Fibroblast of skin of right quadriceps (primary cell): ENCODE measurements at regions not wholly inside any gene's neighbourhood (a gene's known extent, or its start where the extent isn't known, plus 50 kb on each side); places are given as distances from the start of the nearest gene placed in this dataset.
A peak's percentile ranks its signal among the peaks of the same experiment; 100 is the strongest.
"Not testable (repeated sequence)": the region's sequence is repeated elsewhere in the genome, so short reads cannot be mapped to it uniquely, and the experiment has no call there.

Experiments used
- DNase-seq: peaks from one replicate; pipeline ENCODE4 v3.0.0-alpha.2; 2013

DNA sequence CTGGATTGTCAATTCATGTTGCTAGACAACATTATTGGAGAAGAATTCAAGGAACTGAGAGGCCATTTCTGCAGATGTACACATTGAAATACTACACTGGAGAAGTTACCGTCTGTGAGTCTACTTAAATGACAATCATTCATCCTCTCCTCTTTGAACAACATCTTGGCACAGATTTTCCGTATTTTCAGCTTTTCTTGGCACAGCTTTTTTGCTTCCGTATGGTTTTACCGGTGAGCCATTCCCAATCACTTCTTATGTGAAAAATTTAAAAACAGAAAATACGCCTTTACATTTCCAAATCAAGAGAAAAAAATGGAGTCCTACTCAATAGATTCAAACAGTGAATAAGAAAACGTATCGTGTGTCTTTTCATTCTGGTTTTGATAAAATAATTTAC is 1493.7 kb downstream of the AMY1C start:
- DNase-seq = no peak

- DNase-seq = no peak
These were observed 1494.3 kb downstream of the AMY1C start for GRCh38 chr1:105243969-105244368.

GRCh38 chr1:105254906-105255305 is 1505.2 kb downstream of the AMY1C start:
- DNase-seq = no peak

GRCh38 chr1:105260001-105260400 is 1510.3 kb downstream of the AMY1C start:
- no peak for DNase-seq

DNA sequence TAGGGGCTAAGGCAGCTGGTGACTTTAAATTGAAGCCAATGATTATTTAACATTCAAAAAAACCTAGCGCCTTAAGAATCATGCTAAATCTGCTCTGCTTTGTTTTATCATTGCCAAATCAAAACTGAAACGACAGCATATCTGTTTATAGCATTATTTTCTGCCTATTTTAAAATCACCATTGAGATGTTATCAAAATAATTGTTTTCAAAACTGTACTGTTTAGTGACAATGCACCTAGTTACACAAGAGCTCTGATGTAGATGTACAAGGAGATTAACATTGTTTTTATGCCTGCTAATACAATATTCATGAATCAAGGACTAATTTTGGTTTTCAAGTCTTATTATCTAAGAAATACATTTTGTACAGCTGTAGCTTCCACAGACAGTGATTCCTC is 1521.3 kb downstream of the AMY1C start:
- DNase-seq = no peak

DNA sequence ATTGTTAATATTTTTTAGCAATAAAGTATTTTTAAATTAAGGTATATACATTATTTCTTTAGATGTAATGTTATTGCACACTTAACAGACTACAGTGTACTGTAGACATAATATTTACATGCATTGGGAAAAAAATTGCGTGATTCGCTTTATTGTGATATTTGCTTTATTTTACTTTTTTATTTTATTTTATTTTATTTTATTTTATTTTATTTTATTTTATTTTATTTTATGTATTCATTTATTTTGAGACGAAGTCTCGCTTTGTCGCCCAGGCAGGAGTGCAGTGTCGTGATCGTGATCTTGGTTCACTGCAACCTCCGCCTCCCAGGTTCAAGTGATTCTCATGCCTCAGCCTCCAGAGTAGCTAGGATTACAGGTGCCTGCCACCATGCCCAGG is 1522.7 kb downstream of the AMY1C start:
- DNase-seq = not testable (repeated sequence)

DNA sequence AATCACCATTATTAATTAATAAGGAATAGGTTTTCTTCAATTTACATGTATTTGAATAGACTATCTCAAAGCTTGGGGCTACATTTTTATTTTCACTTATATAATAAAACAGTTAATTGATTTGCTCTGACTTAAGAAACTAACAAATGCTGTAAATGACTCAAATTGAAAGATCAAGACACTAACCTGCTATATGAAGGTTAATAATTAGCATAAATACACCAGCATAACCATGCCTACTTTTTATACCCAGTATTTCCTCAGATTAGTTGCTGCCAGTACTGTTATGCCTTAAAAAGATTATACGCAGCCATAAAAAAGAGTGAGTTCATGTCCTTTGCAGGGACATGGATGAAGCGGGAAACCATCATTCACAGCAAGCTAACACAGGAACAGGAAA is 1545.1 kb downstream of the AMY1C start:
- no peak for DNase-seq

- no peak for DNase-seq
These were observed 1560.4 kb downstream of the AMY1C start for GRCh38 chr1:105310063-105310462.

DNA sequence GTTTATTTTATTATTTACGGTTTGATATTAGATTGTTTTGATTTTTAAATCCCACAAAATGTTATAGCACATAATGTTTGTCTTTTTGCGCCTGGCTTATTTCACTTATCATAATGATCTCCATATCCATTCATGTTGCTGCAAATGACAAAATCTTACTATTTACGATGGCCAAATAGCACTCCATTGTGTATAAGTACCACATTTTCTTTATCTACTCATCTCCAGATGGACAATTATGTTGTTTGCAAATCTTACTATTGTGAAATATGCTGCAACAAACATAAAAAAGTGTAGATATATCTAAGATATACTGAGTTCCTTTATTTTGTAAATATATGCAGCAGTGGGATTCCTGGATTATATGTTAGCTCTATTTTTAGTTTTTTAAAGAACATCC is 1568.3 kb downstream of the AMY1C start:
- DNase-seq = no peak

DNA sequence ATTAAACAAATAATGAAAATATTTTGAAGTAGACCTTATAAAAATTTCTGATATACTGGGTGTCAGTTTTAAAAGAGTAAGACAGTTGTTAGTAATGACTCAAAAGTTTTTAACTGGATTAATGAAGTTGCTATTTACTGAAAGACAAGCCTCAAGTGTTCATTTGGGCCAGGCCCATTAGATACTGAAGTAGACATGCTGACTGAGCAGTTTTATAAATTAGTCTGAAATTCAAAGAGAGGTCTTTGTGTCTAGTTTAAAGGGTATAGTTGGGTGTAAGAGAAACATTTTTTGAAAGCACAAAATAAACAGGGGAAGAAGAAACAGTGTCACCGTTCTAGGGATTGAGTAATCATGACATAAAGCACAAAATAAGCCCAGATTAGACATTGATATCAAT is 1577.2 kb downstream of the AMY1C start:
- no peak for DNase-seq

- no peak for DNase-seq
These were observed 1587.7 kb downstream of the AMY1C start for GRCh38 chr1:105337420-105337819.

- no peak for DNase-seq
These were observed 1593.6 kb downstream of the AMY1C start for GRCh38 chr1:105343317-105343716.

DNA sequence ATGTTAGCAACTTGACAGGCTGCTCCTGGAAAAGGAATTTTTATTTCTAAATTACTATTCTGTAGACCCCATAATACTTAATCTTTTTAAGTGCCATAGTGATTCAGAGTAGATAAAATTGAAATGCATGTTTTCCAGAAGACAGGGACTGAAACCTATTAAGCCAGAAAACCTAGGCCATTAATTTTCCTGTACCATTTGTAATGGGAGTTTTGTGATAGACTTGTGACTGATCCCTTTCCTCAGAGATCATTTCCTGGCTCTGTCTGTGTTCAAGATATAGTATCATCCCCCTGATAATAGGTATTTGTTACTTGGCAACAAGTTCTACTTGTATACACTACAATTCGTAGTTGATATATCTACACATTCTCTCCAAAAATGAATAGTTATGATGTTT is 1609.8 kb downstream of the AMY1C start:
- no peak for DNase-seq

DNA sequence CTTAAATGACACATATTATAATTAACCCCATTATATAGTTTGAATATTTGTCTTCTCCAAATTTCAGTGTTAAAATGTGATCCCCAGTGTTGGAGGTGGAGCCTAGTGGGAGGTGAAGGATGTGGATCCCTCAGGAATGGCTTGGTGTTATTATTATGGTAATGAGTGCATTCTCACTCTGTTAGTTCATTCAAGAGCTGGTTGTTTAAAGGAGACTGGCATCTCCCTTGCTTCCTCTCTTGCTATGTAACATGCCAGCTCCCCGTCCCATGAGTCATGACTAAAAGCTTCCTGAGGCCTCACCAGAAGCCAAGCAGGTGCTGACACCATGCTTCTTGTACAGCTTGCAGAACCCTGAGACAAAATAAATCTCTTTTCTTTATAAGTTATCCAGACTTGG is 1612.7 kb downstream of the AMY1C start:
- no peak for DNase-seq

DNA sequence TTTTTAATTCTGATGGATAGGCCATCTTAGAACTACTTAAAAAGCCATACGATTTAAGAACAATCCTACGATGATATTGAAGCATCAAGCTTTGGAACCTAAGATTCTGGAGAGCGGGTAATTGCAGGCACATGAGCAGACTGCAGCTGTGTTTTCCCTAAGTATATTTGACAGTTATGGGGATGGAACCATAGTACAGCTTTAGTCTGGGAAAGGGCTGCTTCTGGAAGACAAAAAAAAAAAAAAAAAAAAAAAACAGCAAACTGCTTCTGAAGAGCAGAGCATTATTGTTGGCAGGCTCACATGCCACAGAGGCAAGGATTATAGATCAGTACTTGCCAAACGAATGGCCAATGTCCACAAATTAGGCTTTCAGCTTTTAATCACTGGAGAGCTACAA is 1618.7 kb downstream of the AMY1C start:
- no peak for DNase-seq

DNA sequence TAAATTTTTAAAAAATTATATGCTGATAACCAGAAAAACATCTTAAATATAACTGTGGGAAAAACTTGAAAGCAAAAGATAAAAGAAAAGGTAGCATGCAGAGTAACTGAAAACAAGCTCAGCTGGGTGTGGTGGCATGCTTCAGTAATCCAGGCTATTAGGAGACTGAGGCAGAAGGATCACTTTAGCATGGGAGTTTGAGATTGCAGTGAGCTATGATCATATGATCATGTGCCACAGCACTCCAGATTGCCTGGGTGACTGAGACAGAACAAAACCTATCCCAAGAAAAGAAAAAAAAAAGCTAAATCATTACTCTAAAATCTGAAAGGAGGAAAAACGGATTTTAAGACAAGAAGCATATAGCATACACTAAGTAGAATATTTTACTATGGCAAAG is 1624.0 kb downstream of the AMY1C start:
- DNase-seq = no peak

DNA sequence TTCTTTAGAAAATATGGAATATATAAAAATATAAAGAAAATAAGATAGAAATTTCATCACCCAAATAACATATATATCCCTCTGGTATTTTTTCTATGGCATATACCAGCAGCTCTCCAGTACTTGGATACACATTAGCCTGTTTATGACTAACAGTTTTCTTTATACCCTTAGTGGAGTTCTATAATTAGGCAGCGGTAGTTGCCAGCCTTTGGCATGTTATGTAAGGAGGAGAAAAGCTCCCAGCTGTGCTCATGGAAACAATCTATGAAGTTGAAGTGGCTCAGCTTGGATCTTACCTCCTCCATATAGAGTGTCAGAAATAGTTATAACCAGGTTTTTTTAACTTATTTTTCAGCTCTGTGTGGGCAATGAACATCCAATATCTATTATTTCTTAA is 1636.8 kb downstream of the AMY1C start:
- no peak for DNase-seq

GRCh38 chr1:105396001-105396400 is 1646.3 kb downstream of the AMY1C start:
- DNase-seq = no peak

DNA sequence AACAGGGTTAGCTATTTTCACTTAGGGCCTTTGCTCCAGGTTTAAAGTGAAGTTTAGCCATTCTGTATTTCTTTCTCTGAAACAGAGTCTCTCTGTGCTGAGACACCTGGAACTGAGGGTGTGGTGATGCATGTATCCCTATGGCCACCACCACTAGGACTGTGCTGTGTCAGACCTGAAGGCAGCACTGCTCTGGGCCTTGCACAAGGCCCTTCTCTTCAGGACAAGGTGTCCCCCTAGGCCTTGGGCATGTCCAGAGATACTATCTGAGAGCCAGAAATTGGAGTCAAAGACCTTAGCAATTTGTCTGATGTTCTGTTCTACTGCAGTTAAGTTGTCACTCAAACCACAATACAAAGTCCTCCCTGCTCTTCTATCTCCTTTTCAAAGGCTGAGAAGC is 1649.2 kb downstream of the AMY1C start:
- DNase-seq = no peak

DNA sequence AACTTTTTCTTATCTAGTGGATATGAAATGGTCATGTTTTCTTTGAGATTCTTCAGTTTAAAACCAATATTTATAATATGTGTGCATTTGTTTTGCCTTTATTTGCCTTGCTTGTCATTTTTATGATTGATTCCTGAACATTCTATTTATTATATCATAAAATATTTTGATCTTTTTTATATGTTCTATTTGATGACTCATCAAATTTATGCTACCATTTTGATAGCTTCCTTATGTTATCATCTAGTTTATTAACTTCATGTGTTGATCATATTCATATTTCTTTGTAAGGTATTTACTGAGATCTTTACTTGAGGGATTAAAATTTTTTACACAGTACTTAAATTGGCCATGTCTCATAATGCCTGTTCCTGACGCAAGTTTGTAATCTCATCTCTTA is 1650.0 kb downstream of the AMY1C start:
- DNase-seq = no peak

- DNase-seq = no peak
These were observed 1640.2 kb upstream of the PRMT6 start for GRCh38 chr1:105416261-105416660.

GRCh38 chr1:105419030-105419429 is 1637.4 kb upstream of the PRMT6 start:
- DNase-seq = no peak

- peak; percentile 3 for DNase-seq
These were observed 1628.9 kb upstream of the PRMT6 start for GRCh38 chr1:105427543-105427942.

DNA sequence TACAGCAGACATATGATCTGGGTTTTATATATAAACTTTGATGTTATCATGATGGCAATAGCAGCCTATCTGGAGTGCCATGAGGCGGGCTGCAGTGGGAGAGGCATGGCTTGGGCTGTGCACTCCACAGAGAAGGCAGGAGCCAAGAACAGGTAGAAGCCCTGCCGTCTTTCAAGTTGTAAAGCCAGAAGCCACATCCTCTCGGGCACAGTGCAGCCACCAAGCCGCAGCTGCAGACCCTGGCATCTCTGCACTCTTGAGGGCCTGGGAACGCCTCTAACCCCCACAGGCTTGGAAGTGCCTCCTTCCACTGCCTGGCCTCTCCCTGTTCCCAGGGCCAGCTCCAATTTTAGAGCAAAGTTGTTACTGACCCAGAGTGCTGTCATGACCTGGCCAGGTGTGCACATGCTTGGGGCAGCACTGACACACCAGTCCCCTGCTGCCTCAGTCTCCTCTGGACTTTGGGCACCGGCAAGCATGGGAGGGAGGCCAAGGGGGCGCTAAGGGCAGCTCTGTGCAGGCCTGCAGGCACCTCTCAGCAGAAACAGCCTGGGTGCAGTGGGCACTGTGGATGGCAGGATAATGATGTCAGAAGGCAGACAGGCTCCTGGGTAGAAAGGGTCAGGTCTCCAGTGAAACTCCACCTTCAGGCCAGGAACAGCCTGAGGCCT is 1619.8 kb upstream of the PRMT6 start:
- DNase-seq = no peak

GRCh38 chr1:105437847-105438246 is 1618.6 kb upstream of the PRMT6 start:
- no peak for DNase-seq

- peak; percentile 10 for DNase-seq
These were observed 1613.6 kb upstream of the PRMT6 start for GRCh38 chr1:105442901-105443300.
